AG04450 (cell line): ENCODE measurements at regions not wholly inside any gene's neighbourhood (a gene's known extent, or its start where the extent isn't known, plus 50 kb on each side); places are given as distances from the start of the nearest gene placed in this dataset.

ENCODE experiments used
- CTCF ChIA-PET: fragments of 300-600, 350-600 bp; formaldehyde crosslinking; extraction: SDS; loops from one replicate; lab custom pipeline; 2022; ENCODE audit warnings: antibody characterized with exemption, inconsistent platforms; lab: Charles Lee
- POLR2A ChIA-PET: fragments of 350-600 bp; formaldehyde crosslinking; extraction: SDS; loops from one replicate; lab custom pipeline; 2021; ENCODE audit warnings: antibody characterized with exemption, inconsistent platforms; lab: Yijun Ruan, JAX
- DNase-seq: peaks from one replicate; pipeline ENCODE4 v3.0.0-alpha.2; 2011; ENCODE audit warnings: low read depth, low spot score
- H3K27ac ChIP-seq: one replicate; pipeline ENCODE4 v1.5.1; 2012; ENCODE audit warnings: low read depth, low read length, control low read depth
- H3K27me3 ChIP-seq: one replicate; pipeline ENCODE4 v1.6.0; 2012; ENCODE audit warnings: low read length; ENCODE audit not compliant: control insufficient read depth, insufficient read depth
- H3K4me3 ChIP-seq: 2 replicates; pipeline ENCODE4 v1.5.1; 2011; ENCODE audit warnings: mild to moderate bottlenecking, low read depth, low read length, control low read depth
- H3K9me3 ChIP-seq: 2 replicates; pipeline ENCODE4 v1.5.1; 2012; ENCODE audit warnings: low read length; ENCODE audit not compliant: control insufficient read depth, insufficient read depth
- CTCF ChIP-seq: IDR thresholded peaks from 2 replicates; pipeline ENCODE4 v1.5.1; 2011; ENCODE audit warnings: low read depth, low read length, control low read depth, inconsistent platforms

GRCh38 chr2:109680523-109681297 is 66.5 kb downstream of the SOWAHC start:
- H3K27me3 ChIP-seq = peaks cover 37% of the 10 kb centered on the region
- TF ChIP-seq CTCF = no peak
- CTCF ChIA-PET = no interaction called here

GRCh38 chr2:109681633-109682380 is 67.6 kb downstream of the SOWAHC start:
- ChIA-PET CTCF (no interaction called here), POLR2A (no interaction called here)
- H3K4me3 ChIP-seq = no peak overlapping the region
- H3K9me3 ChIP-seq = no peaks in the 10 kb centered on the region
- no peak for DNase-seq
- H3K27ac ChIP-seq = no peak overlapping the region
- TF ChIP-seq CTCF = no peak
- peaks cover 28% of the 10 kb centered on the region for H3K27me3 ChIP-seq

More at GRCh38 chr2:109680523-109681297, 66.5 kb downstream of the SOWAHC start:
- DNase-seq = no peak
- H3K9me3 ChIP-seq = no peaks in the 10 kb centered on the region
- no peak overlapping the region for H3K27ac ChIP-seq
- no peak overlapping the region for H3K4me3 ChIP-seq
- POLR2A ChIA-PET = no interaction called here

- no peak overlapping the region for H3K27ac ChIP-seq
- POLR2A ChIA-PET = no interaction called here
- no peak overlapping the region for H3K4me3 ChIP-seq
- no peak for TF ChIP-seq CTCF
- peaks cover 19% of the 10 kb centered on the region for H3K27me3 ChIP-seq
- H3K9me3 ChIP-seq = no peaks in the 10 kb centered on the region
- CTCF ChIA-PET = no interaction called here
- no peak for DNase-seq
These were observed 69.3 kb downstream of the SOWAHC start for GRCh38 chr2:109683452-109683851.

- CTCF ChIA-PET = no interaction called here
- no peak for DNase-seq
- Histone ChIP-seq H3K27ac (no peak overlapping the region), H3K27me3 (peaks cover 18% of the 10 kb centered on the region), H3K9me3 (no peaks in the 10 kb centered on the region), H3K4me3 (no peak overlapping the region)
- POLR2A ChIA-PET = no interaction called here
- TF ChIP-seq CTCF = no peak
These were observed 71.3 kb downstream of the SOWAHC start for GRCh38 chr2:109685453-109685852.

- Histone ChIP-seq H3K27me3 (peaks cover 13% of the 10 kb centered on the region), H3K27ac (no peak overlapping the region), H3K4me3 (no peak overlapping the region), H3K9me3 (no peaks in the 10 kb centered on the region)
- DNase-seq = no peak
- POLR2A ChIA-PET = no interaction called here
- CTCF ChIA-PET = interaction anchor here (2.4 kb wide), 1 partner anchor 141 kb away, joined by 5 read pairs; no protein-coding TSS in a partner anchor
- TF ChIP-seq CTCF = no peak
These were observed 72.8 kb downstream of the SOWAHC start for GRCh38 chr2:109686921-109687320.
